ENCODE measurements at regions not wholly inside any gene's neighbourhood (a gene's known extent, or its start where the extent isn't known, plus 50 kb on each side); places are given as distances from the start of the nearest gene placed in this dataset.

- Histone ChIP-seq H3K9me3 (ENCODE audit: low read length) (no peaks in the 10 kb centered on the region), H3K4me1 (ENCODE audit: insufficient read depth, low read length) (no peaks in the 10 kb centered on the region), H3K36me3 (ENCODE audit: insufficient read depth, low read length) (no peaks in the 10 kb centered on the region), H3K4me3 (ENCODE audit: low read length) (no peak overlapping the region), H3K27ac (ENCODE audit: low read depth, low read length) (no peak overlapping the region), H3K27me3 (ENCODE audit: insufficient read depth, low read length, poor library complexity, severe bottlenecking) (no peaks in the 10 kb centered on the region)
- Mint-ChIP-seq H3K4me3 (no peak overlapping the region), H3K27ac (no peak overlapping the region), H3K27me3 (peaks cover 5 to 20% of the 10 kb centered on the region in 2 donors), H3K36me3 (no peaks in the 10 kb centered on the region), H3K4me1 (no peaks in the 10 kb centered on the region), H3K9me3 (no peaks in the 10 kb centered on the region)
- ChIA-PET POLR2A (no interaction called here), CTCF (no interaction called here)
- DNase-seq = no peak
Measured at GRCh38 chr12:59839514-59839913, 243.7 kb downstream of the SLC16A7 start.

- no peak for DNase-seq
- no peak overlapping the region for H3K4me3 ChIP-seq (ENCODE audit: low read length)
- Mint-ChIP-seq H3K27me3 (peaks cover 2 to 23% of the 10 kb centered on the region in 2 donors), H3K9me3 (no peaks in the 10 kb centered on the region), H3K4me1 (no peaks in the 10 kb centered on the region), H3K36me3 (no peaks in the 10 kb centered on the region), H3K27ac (no peak overlapping the region), H3K4me3 (no peak overlapping the region)
- POLR2A ChIA-PET = no interaction called here
- no peak overlapping the region for H3K27ac ChIP-seq (ENCODE audit: low read depth, low read length)
- no peaks in the 10 kb centered on the region for H3K27me3 ChIP-seq (ENCODE audit: insufficient read depth, low read length, poor library complexity, severe bottlenecking)
- no peaks in the 10 kb centered on the region for H3K36me3 ChIP-seq (ENCODE audit: insufficient read depth, low read length)
- no peaks in the 10 kb centered on the region for H3K9me3 ChIP-seq (ENCODE audit: low read length)
- CTCF ChIA-PET = no interaction called here
- H3K4me1 ChIP-seq (ENCODE audit: insufficient read depth, low read length) = no peaks in the 10 kb centered on the region
Measured at GRCh38 chr12:59843260-59843843, 247.5 kb downstream of the SLC16A7 start.

GRCh38 chr12:59844750-59845149 is 248.9 kb downstream of the SLC16A7 start:
- peaks cover 2 to 19% of the 10 kb centered on the region in 2 donors for H3K27me3 Mint-ChIP-seq
- CTCF ChIA-PET = no interaction called here
- H3K4me3 Mint-ChIP-seq = no peak overlapping the region
- no peaks in the 10 kb centered on the region for H3K9me3 Mint-ChIP-seq
- no peak for DNase-seq
- H3K9me3 ChIP-seq (ENCODE audit: low read length) = no peaks in the 10 kb centered on the region
- no peaks in the 10 kb centered on the region for H3K36me3 Mint-ChIP-seq
- H3K27ac Mint-ChIP-seq = no peak overlapping the region
- no peak overlapping the region for H3K4me3 ChIP-seq (ENCODE audit: low read length)
- H3K4me1 ChIP-seq (ENCODE audit: insufficient read depth, low read length) = no peaks in the 10 kb centered on the region
- POLR2A ChIA-PET = no interaction called here
- no peaks in the 10 kb centered on the region for H3K36me3 ChIP-seq (ENCODE audit: insufficient read depth, low read length)
- H3K27ac ChIP-seq (ENCODE audit: low read depth, low read length) = no peak overlapping the region
- no peaks in the 10 kb centered on the region for H3K4me1 Mint-ChIP-seq
- no peaks in the 10 kb centered on the region for H3K27me3 ChIP-seq (ENCODE audit: insufficient read depth, low read length, poor library complexity, severe bottlenecking)

- no peaks in the 10 kb centered on the region for H3K36me3 Mint-ChIP-seq
- no peak for DNase-seq
- no peak overlapping the region for H3K4me3 Mint-ChIP-seq
- Histone ChIP-seq H3K36me3 (ENCODE audit: insufficient read depth, low read length) (no peaks in the 10 kb centered on the region), H3K27me3 (ENCODE audit: insufficient read depth, low read length, poor library complexity, severe bottlenecking) (no peaks in the 10 kb centered on the region), H3K27ac (ENCODE audit: low read depth, low read length) (no peak overlapping the region), H3K4me3 (ENCODE audit: low read length) (no peak overlapping the region), H3K9me3 (ENCODE audit: low read length) (no peaks in the 10 kb centered on the region), H3K4me1 (ENCODE audit: insufficient read depth, low read length) (no peaks in the 10 kb centered on the region)
- H3K27me3 Mint-ChIP-seq = peaks cover 5 to 19% of the 10 kb centered on the region in 2 donors
- H3K27ac Mint-ChIP-seq = no peak overlapping the region
- H3K4me1 Mint-ChIP-seq = no peaks in the 10 kb centered on the region
- ChIA-PET POLR2A (no interaction called here), CTCF (no interaction called here)
- H3K9me3 Mint-ChIP-seq = no peaks in the 10 kb centered on the region
Measured at GRCh38 chr12:59845293-59845692, 249.5 kb downstream of the SLC16A7 start.

- H3K27ac Mint-ChIP-seq = no peak overlapping the region
- H3K36me3 Mint-ChIP-seq = no peaks in the 10 kb centered on the region
- DNase-seq = no peak
- no peaks in the 10 kb centered on the region for H3K9me3 Mint-ChIP-seq
- H3K4me3 ChIP-seq (ENCODE audit: low read length) = no peak overlapping the region
- ChIA-PET CTCF (no interaction called here), POLR2A (no interaction called here)
- no peaks in the 10 kb centered on the region for H3K4me1 Mint-ChIP-seq
- H3K36me3 ChIP-seq (ENCODE audit: insufficient read depth, low read length) = no peaks in the 10 kb centered on the region
- no peaks in the 10 kb centered on the region for H3K9me3 ChIP-seq (ENCODE audit: low read length)
- no peak overlapping the region for H3K4me3 Mint-ChIP-seq
- H3K27me3 ChIP-seq (ENCODE audit: insufficient read depth, low read length, poor library complexity, severe bottlenecking) = no peaks in the 10 kb centered on the region
- peaks cover 3 to 19% of the 10 kb centered on the region in 2 donors for H3K27me3 Mint-ChIP-seq
- H3K27ac ChIP-seq (ENCODE audit: low read depth, low read length) = no peak overlapping the region
- H3K4me1 ChIP-seq (ENCODE audit: insufficient read depth, low read length) = no peaks in the 10 kb centered on the region
Measured at GRCh38 chr12:59847127-59847526, 251.3 kb downstream of the SLC16A7 start.

GRCh38 chr12:59850268-59850667 is 254.4 kb downstream of the SLC16A7 start:
- Mint-ChIP-seq H3K4me1 (no peaks in the 10 kb centered on the region), H3K4me3 (no peak overlapping the region), H3K27ac (no peak overlapping the region), H3K27me3 (peaks cover 3% of the 10 kb centered on the region in 2 donors), H3K9me3 (peaks cover 0 to 4% (median 0%) of the 10 kb centered on the region in 5 donors), H3K36me3 (no peaks in the 10 kb centered on the region)
- H3K9me3 ChIP-seq (ENCODE audit: low read length) = no peaks in the 10 kb centered on the region
- H3K4me3 ChIP-seq (ENCODE audit: low read length) = no peak overlapping the region
- H3K4me1 ChIP-seq (ENCODE audit: insufficient read depth, low read length) = no peaks in the 10 kb centered on the region
- no peak overlapping the region for H3K27ac ChIP-seq (ENCODE audit: low read depth, low read length)
- no peaks in the 10 kb centered on the region for H3K27me3 ChIP-seq (ENCODE audit: insufficient read depth, low read length, poor library complexity, severe bottlenecking)
- POLR2A ChIA-PET = no interaction called here
- CTCF ChIA-PET = no interaction called here
- H3K36me3 ChIP-seq (ENCODE audit: insufficient read depth, low read length) = no peaks in the 10 kb centered on the region
- no peak for DNase-seq

- Mint-ChIP-seq H3K4me3 (no peak overlapping the region), H3K4me1 (no peaks in the 10 kb centered on the region), H3K27ac (no peak overlapping the region), H3K27me3 (peaks cover 0 to 14% of the 10 kb centered on the region in 2 donors), H3K36me3 (peaks cover 0 to 3% (median 0%) of the 10 kb centered on the region in 3 donors), H3K9me3 (peaks cover 1 to 9% (median 7%) of the 10 kb centered on the region in 5 donors)
- no peaks in the 10 kb centered on the region for H3K27me3 ChIP-seq (ENCODE audit: insufficient read depth, low read length, poor library complexity, severe bottlenecking)
- H3K27ac ChIP-seq (ENCODE audit: low read depth, low read length) = no peak overlapping the region
- no peak overlapping the region for H3K4me3 ChIP-seq (ENCODE audit: low read length)
- H3K9me3 ChIP-seq (ENCODE audit: low read length) = no peaks in the 10 kb centered on the region
- H3K36me3 ChIP-seq (ENCODE audit: insufficient read depth, low read length) = no peaks in the 10 kb centered on the region
- ChIA-PET POLR2A (no interaction called here), CTCF (no interaction called here)
- H3K4me1 ChIP-seq (ENCODE audit: insufficient read depth, low read length) = no peaks in the 10 kb centered on the region
- no peak for DNase-seq
Measured at GRCh38 chr12:59858508-59859170, 262.8 kb downstream of the SLC16A7 start.

GRCh38 chr12:59859171-59859510 is 263.3 kb downstream of the SLC16A7 start:
- H3K4me3 ChIP-seq (ENCODE audit: low read length) = no peak overlapping the region
- DNase-seq = no peak
- POLR2A ChIA-PET = no interaction called here
- CTCF ChIA-PET = no interaction called here
- Mint-ChIP-seq H3K27ac (no peak overlapping the region), H3K36me3 (peaks cover 0 to 3% (median 0%) of the 10 kb centered on the region in 3 donors), H3K27me3 (peaks cover 1 to 19% of the 10 kb centered on the region in 2 donors), H3K4me1 (no peaks in the 10 kb centered on the region), H3K4me3 (no peak overlapping the region), H3K9me3 (peaks cover 1 to 9% (median 5%) of the 10 kb centered on the region in 5 donors)
- H3K9me3 ChIP-seq (ENCODE audit: low read length) = no peaks in the 10 kb centered on the region
- no peaks in the 10 kb centered on the region for H3K27me3 ChIP-seq (ENCODE audit: insufficient read depth, low read length, poor library complexity, severe bottlenecking)
- H3K36me3 ChIP-seq (ENCODE audit: insufficient read depth, low read length) = no peaks in the 10 kb centered on the region
- H3K27ac ChIP-seq (ENCODE audit: low read depth, low read length) = no peak overlapping the region
- no peaks in the 10 kb centered on the region for H3K4me1 ChIP-seq (ENCODE audit: insufficient read depth, low read length)

Measured in CD8-positive, alpha-beta memory T cell (primary cell).